Vagina (tissue), 2 donors: ENCODE measurements at regions not wholly inside any gene's neighbourhood (a gene's known extent, or its start where the extent isn't known, plus 50 kb on each side); places are given as distances from the start of the nearest gene placed in this dataset.
A peak's percentile ranks its signal among the peaks of the same experiment; 100 is the strongest.

Source experiments
- DNase-seq, 2 donors: peaks; one replicate each; pipeline ENCODE4 v3.0.0-alpha.2; 2017; ENCODE audit errors: extremely low spot score in 2 of 2
- H3K27ac ChIP-seq: fragments of 200-600 bp; sonication (generic); one replicate; pipeline ENCODE4 v1.5.1; 2019
- H3K27me3 ChIP-seq: fragments of 200-600 bp; sonication (generic); one replicate; pipeline ENCODE4 v1.5.1; 2019
- H3K36me3 ChIP-seq, 2 donors: fragments of 200-600 bp; sonication (generic); one replicate each; pipeline ENCODE4 v1.5.1; 2017 to 2019
- H3K4me1 ChIP-seq: fragments of 200-600 bp; sonication (generic); one replicate; pipeline ENCODE4 v1.5.1; 2019
- H3K4me3 ChIP-seq, 2 donors: fragments of 200-600 bp; sonication (generic); 1 replicate in 1 of 2; 2 replicates in 1 of 2; pipeline ENCODE4 v1.5.1; 2016 to 2019
- H3K9me3 ChIP-seq: fragments of 200-600 bp; sonication (generic); one replicate; pipeline ENCODE4 v1.5.1; 2019
- CTCF ChIP-seq, 3 experiments: fragments of 450-650 bp in 2 of 3; fragments of 200-600 bp in 1 of 3; sonication (generic) in 1 of 3; IDR thresholded peaks; one replicate each; pipeline ENCODE4 v1.5.1; 2017 to 2019; ENCODE audit warnings: antibody characterized with exemption in 3 of 3, mild to moderate bottlenecking in 2 of 3, moderate library complexity in 2 of 3
- POLR2A ChIP-seq, 2 donors: fragments of 450-650 bp; IDR thresholded peaks; one replicate each; pipeline ENCODE4 v1.6.1; 2017; ENCODE audit warnings: antibody characterized with exemption in 2 of 2, mild to moderate bottlenecking in 2 of 2, moderate library complexity in 2 of 2
- POLR2AphosphoS5 ChIP-seq, 2 donors: sonication (generic); formaldehyde crosslinking; IDR thresholded peaks; one replicate each; pipeline ENCODE4 v1.9.0; 2017; ENCODE audit warnings: antibody characterized with exemption in 2 of 2, mild to moderate bottlenecking in 2 of 2, low read depth in 1 of 2; ENCODE audit not compliant: insufficient read depth in 1 of 2
- intact Hi-C: fragments of 100-400 bp; cut with DNase I; formaldehyde crosslinking; loops from one replicate; pipeline ENCODE4 v1.15.1; 2023

GRCh38 chr10:131638049-131638879, 262.5 kb upstream of the PPP2R2D start:
- TF ChIP-seq CTCF (IDR thresholded peaks at IDR 0.05) = no peak
- no peak for TF ChIP-seq POLR2AphosphoS5 (IDR thresholded peaks at IDR 0.05; ENCODE audit: insufficient read depth in 1 of 2, low read depth in 1 of 2)
- TF ChIP-seq POLR2A (IDR thresholded peaks at IDR 0.05) = no peak
- DNase-seq = peak in 1 of 2 donors; percentile 65
- Histone ChIP-seq H3K9me3 (no peaks in the 10 kb centered on the region), H3K27me3 (no peaks in the 10 kb centered on the region), H3K4me3 (no peak overlapping the region), H3K4me1 (no peaks in the 10 kb centered on the region), H3K27ac (no peak overlapping the region), H3K36me3 (no peaks in the 10 kb centered on the region)
- intact Hi-C loops = no loop called here

- H3K27ac ChIP-seq = no peak overlapping the region
- no peak for DNase-seq
- intact Hi-C loops = no loop called here
- no peaks in the 10 kb centered on the region for H3K27me3 ChIP-seq
- H3K4me3 ChIP-seq = no peak overlapping the region
- TF ChIP-seq POLR2AphosphoS5 (IDR thresholded peaks at IDR 0.05; ENCODE audit: insufficient read depth in 1 of 2, low read depth in 1 of 2) = no peak
- no peak for TF ChIP-seq CTCF (IDR thresholded peaks at IDR 0.05)
- TF ChIP-seq POLR2A (IDR thresholded peaks at IDR 0.05) = no peak
- no peaks in the 10 kb centered on the region for H3K36me3 ChIP-seq
- H3K9me3 ChIP-seq = no peaks in the 10 kb centered on the region
- H3K4me1 ChIP-seq = no peaks in the 10 kb centered on the region
Observed at GRCh38 chr10:131638880-131639278, 261.9 kb upstream of the PPP2R2D start.

- intact Hi-C loops = no loop called here
- Histone ChIP-seq H3K27me3 (no peaks in the 10 kb centered on the region), H3K4me3 (no peak overlapping the region), H3K27ac (no peak overlapping the region), H3K4me1 (no peaks in the 10 kb centered on the region), H3K36me3 (no peaks in the 10 kb centered on the region), H3K9me3 (no peaks in the 10 kb centered on the region)
- no peak for DNase-seq
- no peak for TF ChIP-seq CTCF (IDR thresholded peaks at IDR 0.05)
- TF ChIP-seq POLR2AphosphoS5 (IDR thresholded peaks at IDR 0.05; ENCODE audit: insufficient read depth in 1 of 2, low read depth in 1 of 2) = no peak
- no peak for TF ChIP-seq POLR2A (IDR thresholded peaks at IDR 0.05)
Observed at GRCh38 chr10:131640045-131640644, 260.7 kb upstream of the PPP2R2D start.

- intact Hi-C loops = no loop called here
- H3K9me3 ChIP-seq = no peaks in the 10 kb centered on the region
- H3K4me1 ChIP-seq = no peaks in the 10 kb centered on the region
- H3K27ac ChIP-seq = no peak overlapping the region
- TF ChIP-seq POLR2AphosphoS5 (IDR thresholded peaks at IDR 0.05; ENCODE audit: insufficient read depth in 1 of 2, low read depth in 1 of 2) (no peak), CTCF (IDR thresholded peaks at IDR 0.05) (no peak), POLR2A (IDR thresholded peaks at IDR 0.05) (no peak)
- no peaks in the 10 kb centered on the region for H3K27me3 ChIP-seq
- no peak overlapping the region for H3K4me3 ChIP-seq
- no peaks in the 10 kb centered on the region for H3K36me3 ChIP-seq
- DNase-seq = peak in 1 of 2 donors; percentile 49
Observed at GRCh38 chr10:131641231-131641630, 259.6 kb upstream of the PPP2R2D start.

GRCh38 chr10:131641898-131642297, 258.9 kb upstream of the PPP2R2D start:
- no peak overlapping the region for H3K27ac ChIP-seq
- no peak for DNase-seq
- no peak for TF ChIP-seq CTCF (IDR thresholded peaks at IDR 0.05)
- TF ChIP-seq POLR2AphosphoS5 (IDR thresholded peaks at IDR 0.05; ENCODE audit: insufficient read depth in 1 of 2, low read depth in 1 of 2) = no peak
- TF ChIP-seq POLR2A (IDR thresholded peaks at IDR 0.05) = no peak

More at GRCh38 chr10:131641898-131642297, 258.9 kb upstream of the PPP2R2D start:
- H3K4me3 ChIP-seq = no peak overlapping the region
- H3K27me3 ChIP-seq = no peaks in the 10 kb centered on the region
- intact Hi-C loops = no loop called here
- H3K4me1 ChIP-seq = no peaks in the 10 kb centered on the region
- H3K9me3 ChIP-seq = no peaks in the 10 kb centered on the region
- no peaks in the 10 kb centered on the region for H3K36me3 ChIP-seq
